DND-41 (cell line): ENCODE measurements at regions not wholly inside any gene's neighbourhood (a gene's known extent, or its start where the extent isn't known, plus 50 kb on each side); places are given as distances from the start of the nearest gene placed in this dataset.
"Not testable (repeated sequence)": the region's sequence is repeated elsewhere in the genome, so short reads cannot be mapped to it uniquely, and the experiment has no call there.

ENCODE experiments used
- ATAC-seq: fragments of 200-7000 bp; cut with Tn5 transposase; 3 replicates; pipeline ENCODE4 v1.9.1; 2021; ENCODE audit warnings: low read depth; ENCODE audit not compliant: insufficient read depth
- DNase-seq: peaks from one replicate; pipeline ENCODE4 v3.0.0-alpha.2; 2020
- H2AFZ ChIP-seq: 2 replicates; pipeline ENCODE4 v1.6.0; 2012; ENCODE audit warnings: low read depth, low read length
- H3K27ac ChIP-seq: 2 replicates; pipeline ENCODE4 v1.5.1; 2012; ENCODE audit warnings: low read length, inconsistent platforms
- H3K27me3 ChIP-seq: fragments of 200-600 bp; sonication (generic); 2 replicates; pipeline ENCODE4 v1.6.0; 2012; ENCODE audit warnings: low read length, mild to moderate bottlenecking, inconsistent platforms; ENCODE audit not compliant: insufficient read depth, poor library complexity
- H3K36me3 ChIP-seq: 2 replicates; pipeline ENCODE4 v1.5.1; 2012; ENCODE audit warnings: low read length, inconsistent platforms; ENCODE audit not compliant: insufficient read depth
- H3K4me1 ChIP-seq: 2 replicates; pipeline ENCODE4 v1.5.1; 2012; ENCODE audit warnings: mild to moderate bottlenecking, low read length; ENCODE audit not compliant: insufficient read depth
- H3K4me2 ChIP-seq: 2 replicates; pipeline ENCODE4 v1.6.0; 2012; ENCODE audit warnings: mild to moderate bottlenecking, moderate library complexity, low read length, inconsistent platforms; ENCODE audit not compliant: insufficient read depth
- H3K4me3 ChIP-seq, 2 experiments: fragments of 200-600 bp in 1 of 2; shearing (Covaris generic) in 1 of 2; 2 replicates each; pipeline ENCODE4 v1.5.1; 2012 to 2016; ENCODE audit warnings: inconsistent platforms in 2 of 2, low read length in 2 of 2, mild to moderate bottlenecking in 2 of 2, low read depth in 1 of 2, moderate library complexity in 1 of 2
- H3K79me2 ChIP-seq: 2 replicates; pipeline ENCODE4 v1.6.0; 2012; ENCODE audit warnings: low read length, inconsistent platforms; ENCODE audit not compliant: insufficient read depth
- H3K9ac ChIP-seq: 2 replicates; pipeline ENCODE4 v1.6.0; 2012; ENCODE audit warnings: low read depth, mild to moderate bottlenecking, inconsistent platforms, low read length, moderate library complexity
- H3K9me3 ChIP-seq: 2 replicates; pipeline ENCODE4 v1.5.1; 2012; ENCODE audit warnings: low read length, moderate library complexity, mild to moderate bottlenecking, inconsistent platforms; ENCODE audit not compliant: insufficient read depth, severe bottlenecking
- H4K20me1 ChIP-seq: 2 replicates; pipeline ENCODE4 v1.6.0; 2012; ENCODE audit warnings: low read length; ENCODE audit not compliant: insufficient read depth
- EZH2 ChIP-seq: IDR thresholded peaks from 3 replicates; pipeline ENCODE4 v1.6.1; 2012; ENCODE audit warnings: borderline replicate concordance, low read depth, mild to moderate bottlenecking, moderate library complexity, low read length, inconsistent platforms; ENCODE audit not compliant: severe bottlenecking
- TF ChIP-seq, protein P1 (sequence below): IDR thresholded peaks from 2 replicates; pipeline ENCODE4 v1.5.1; 2012; ENCODE audit warnings: borderline replicate concordance, low read length, moderate library complexity, mild to moderate bottlenecking; ENCODE audit not compliant: poor library complexity, severe bottlenecking; ENCODE audit errors: extremely low read depth

DNA sequence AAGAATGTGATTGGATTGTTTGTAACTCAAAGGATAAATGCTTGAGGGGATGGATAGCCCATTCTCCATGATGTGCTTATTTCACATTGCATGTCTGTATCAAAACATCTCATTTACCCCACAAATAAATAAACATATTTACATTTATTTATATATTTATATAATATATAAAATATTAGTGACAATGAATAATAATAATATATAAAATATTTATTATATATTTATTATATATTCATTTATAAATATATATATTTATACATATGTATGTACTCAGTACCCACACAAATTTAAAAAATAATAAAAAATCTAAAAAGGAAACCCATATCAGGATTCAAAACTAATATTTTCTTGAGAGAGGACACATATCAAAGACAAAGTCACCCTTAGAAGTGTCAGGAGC is 429.9 kb downstream of the KCNJ2 start:
- H4K20me1 ChIP-seq, result no peaks in the 10 kb centered on the region

DNA sequence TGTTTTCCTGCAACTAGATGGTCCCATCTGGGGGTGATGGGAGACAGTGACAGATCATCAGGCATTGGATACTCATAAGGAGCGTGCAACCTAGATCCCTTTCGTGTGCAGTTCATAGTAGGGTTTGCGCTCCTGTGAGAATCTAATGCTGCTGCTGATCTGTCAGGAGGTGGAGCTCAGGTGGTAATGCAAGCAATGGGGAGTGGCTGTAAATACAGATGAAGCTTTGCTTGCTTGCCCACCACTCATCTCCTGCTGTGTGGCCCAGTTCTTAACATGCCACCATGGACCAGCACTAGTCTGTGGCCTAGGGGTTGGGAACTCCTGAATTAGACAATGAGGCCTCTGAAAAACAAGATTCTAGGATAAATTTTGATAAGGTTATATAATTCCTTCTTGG is 430.6 kb downstream of the KCNJ2 start:
- not testable (repeated sequence) for H3K27ac ChIP-seq, H3K4me3 ChIP-seq, H3K4me1 ChIP-seq, H3K9ac ChIP-seq, H4K20me1 ChIP-seq, ATAC-seq, H3K9me3 ChIP-seq, H3K4me2 ChIP-seq, H3K36me3 ChIP-seq, H2AFZ ChIP-seq, DNase-seq, H3K79me2 ChIP-seq, H3K27me3 ChIP-seq

More for the DNA sequence above, 429.9 kb downstream of the KCNJ2 start:
- Histone ChIP-seq H3K4me1 (no peaks in the 10 kb centered on the region), H3K9ac (no peak overlapping the region), H3K4me2 (no peak overlapping the region), H3K36me3 (no peaks in the 10 kb centered on the region), H3K27ac (no peak overlapping the region), H3K9me3 (no peaks in the 10 kb centered on the region), H3K4me3 (no peak overlapping the region), H2AFZ (no peak overlapping the region), H3K79me2 (no peaks in the 10 kb centered on the region), H3K27me3 (no peaks in the 10 kb centered on the region)
- TF ChIP-seq EZH2, result no peak
- TF ChIP-seq, protein P1, sequence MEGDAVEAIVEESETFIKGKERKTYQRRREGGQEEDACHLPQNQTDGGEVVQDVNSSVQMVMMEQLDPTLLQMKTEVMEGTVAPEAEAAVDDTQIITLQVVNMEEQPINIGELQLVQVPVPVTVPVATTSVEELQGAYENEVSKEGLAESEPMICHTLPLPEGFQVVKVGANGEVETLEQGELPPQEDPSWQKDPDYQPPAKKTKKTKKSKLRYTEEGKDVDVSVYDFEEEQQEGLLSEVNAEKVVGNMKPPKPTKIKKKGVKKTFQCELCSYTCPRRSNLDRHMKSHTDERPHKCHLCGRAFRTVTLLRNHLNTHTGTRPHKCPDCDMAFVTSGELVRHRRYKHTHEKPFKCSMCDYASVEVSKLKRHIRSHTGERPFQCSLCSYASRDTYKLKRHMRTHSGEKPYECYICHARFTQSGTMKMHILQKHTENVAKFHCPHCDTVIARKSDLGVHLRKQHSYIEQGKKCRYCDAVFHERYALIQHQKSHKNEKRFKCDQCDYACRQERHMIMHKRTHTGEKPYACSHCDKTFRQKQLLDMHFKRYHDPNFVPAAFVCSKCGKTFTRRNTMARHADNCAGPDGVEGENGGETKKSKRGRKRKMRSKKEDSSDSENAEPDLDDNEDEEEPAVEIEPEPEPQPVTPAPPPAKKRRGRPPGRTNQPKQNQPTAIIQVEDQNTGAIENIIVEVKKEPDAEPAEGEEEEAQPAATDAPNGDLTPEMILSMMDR, result no peak
- DNase-seq (no peak), ATAC-seq (no peak)

DNA sequence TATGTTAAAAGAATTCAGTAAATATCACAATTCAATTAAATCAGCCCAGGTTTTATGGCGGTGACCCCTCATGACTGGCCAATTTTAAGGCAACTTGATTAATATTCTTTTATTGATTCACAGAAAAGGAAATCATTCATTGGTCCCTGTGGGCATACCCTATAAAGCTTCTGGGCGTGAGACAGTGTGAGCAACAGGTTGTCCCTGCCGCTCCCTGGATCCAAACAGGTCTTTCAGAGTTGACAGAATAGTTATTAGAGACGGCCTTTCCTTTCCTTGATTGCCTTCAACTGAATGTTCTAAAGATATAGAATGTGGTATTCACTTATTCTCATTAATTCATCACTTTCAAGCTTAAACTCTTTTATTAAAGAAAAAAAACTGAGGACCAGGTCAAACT is 433.9 kb downstream of the KCNJ2 start:
- H3K79me2 ChIP-seq, result no peaks in the 10 kb centered on the region
- H3K9ac ChIP-seq, result no peak overlapping the region
- DNase-seq (no peak), ATAC-seq (no peak)
- no peak overlapping the region for H3K4me2 ChIP-seq
- no peak overlapping the region for H3K27ac ChIP-seq
- H3K27me3 ChIP-seq, result no peaks in the 10 kb centered on the region
- no peak overlapping the region for H3K4me3 ChIP-seq
- H4K20me1 ChIP-seq, result no peaks in the 10 kb centered on the region
- no peak for TF ChIP-seq EZH2
- TF ChIP-seq, protein P1, result no peak
- H3K9me3 ChIP-seq, result no peaks in the 10 kb centered on the region
- no peak overlapping the region for H2AFZ ChIP-seq
- no peaks in the 10 kb centered on the region for H3K4me1 ChIP-seq
- no peaks in the 10 kb centered on the region for H3K36me3 ChIP-seq

DNA sequence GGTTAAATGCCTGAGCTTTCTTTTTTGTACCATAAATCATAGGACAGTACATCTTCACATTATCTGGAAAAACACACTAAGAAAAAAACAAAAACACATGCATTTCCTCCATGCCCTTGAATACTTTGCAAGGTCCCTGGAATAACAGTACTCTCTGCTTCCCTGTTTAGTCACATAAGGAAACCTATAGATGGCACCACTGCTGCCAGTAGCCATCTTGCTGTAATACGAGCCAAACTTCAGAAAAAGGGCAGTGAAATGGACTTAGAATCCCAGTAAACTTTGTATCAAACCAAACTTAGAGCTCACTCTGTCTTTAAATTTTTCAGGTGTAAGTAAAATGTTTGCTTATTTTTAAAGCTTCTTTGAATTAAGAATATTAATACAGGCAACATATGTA is 435.5 kb downstream of the KCNJ2 start:
- H4K20me1 ChIP-seq, result no peaks in the 10 kb centered on the region
- H3K4me2 ChIP-seq, result no peak overlapping the region
- H3K79me2 ChIP-seq, result no peaks in the 10 kb centered on the region
- no peaks in the 10 kb centered on the region for H3K36me3 ChIP-seq
- ATAC-seq, result no peak
- H3K27me3 ChIP-seq, result no peaks in the 10 kb centered on the region
- no peak overlapping the region for H3K27ac ChIP-seq
- no peak overlapping the region for H2AFZ ChIP-seq
- H3K4me1 ChIP-seq, result no peaks in the 10 kb centered on the region
- TF ChIP-seq, protein P1, result no peak
- no peak for TF ChIP-seq EZH2
- H3K9me3 ChIP-seq, result no peaks in the 10 kb centered on the region
- no peak overlapping the region for H3K9ac ChIP-seq
- no peak for DNase-seq
- H3K4me3 ChIP-seq, result no peak overlapping the region
